Naive thymus-derived CD4-positive, alpha-beta T cell (primary cell): ENCODE measurements at regions not wholly inside any gene's neighbourhood (a gene's known extent, or its start where the extent isn't known, plus 50 kb on each side); places are given as distances from the start of the nearest gene placed in this dataset.

Source experiments
- ATAC-seq: fragments of 150-1000 bp; cut with Tn5 transposase; 2 replicates; pipeline ENCODE4 v1.10.0; 2021; ENCODE audit warnings: mild to moderate bottlenecking, moderate library complexity
- CTCF ChIA-PET: fragments of 350-600 bp; sonication (Branson Sonifier 250); formaldehyde crosslinking; loops from one replicate; lab custom pipeline; 2021; ENCODE audit warnings: antibody characterized with exemption; lab: Charles Lee
- POLR2A ChIA-PET: fragments of 350-600 bp; sonication (Branson Sonifier 250); formaldehyde crosslinking; loops from one replicate; lab custom pipeline; 2021; ENCODE audit warnings: antibody characterized with exemption, inconsistent platforms; lab: Charles Lee
- DNase-seq, 9 donors: peaks; one replicate each; pipeline versions ENCODE4 v3.0.0 to v3.0.0-alpha.2; 2020 to 2022; ENCODE audit warnings: mixed read lengths in 1 of 9
- H3K27ac ChIP-seq: one replicate; pipeline ENCODE4 v1.7.0; 2013; ENCODE audit warnings: mild to moderate bottlenecking, low read depth, low read length, moderate library complexity
- H3K27me3 ChIP-seq, 2 donors: one replicate each; pipeline ENCODE4 v1.7.0; 2013; ENCODE audit warnings: low read length in 2 of 2, mild to moderate bottlenecking in 2 of 2, moderate library complexity in 2 of 2; ENCODE audit not compliant: control insufficient read depth in 2 of 2, insufficient read depth in 2 of 2
- H3K36me3 ChIP-seq, 3 experiments: 1 replicate in 2 of 3; 2 replicates in 1 of 3; pipeline ENCODE4 v1.7.0; 2013; ENCODE audit warnings: low read length in 3 of 3, mild to moderate bottlenecking in 3 of 3, moderate library complexity in 1 of 3; ENCODE audit not compliant: insufficient read depth in 3 of 3, control insufficient read depth in 2 of 3
- H3K4me1 ChIP-seq, 2 donors: one replicate each; pipeline ENCODE4 v1.7.0; 2013; ENCODE audit warnings: low read length in 2 of 2, mild to moderate bottlenecking in 2 of 2, moderate library complexity in 1 of 2; ENCODE audit not compliant: control insufficient read depth in 2 of 2, insufficient read depth in 2 of 2
- H3K4me3 ChIP-seq: 2 replicates; pipeline ENCODE4 v1.7.0; 2013; ENCODE audit warnings: mild to moderate bottlenecking, low read length
- H3K9me3 ChIP-seq, 3 experiments: 1 replicate in 2 of 3; 2 replicates in 1 of 3; pipeline ENCODE4 v1.7.0; 2013; ENCODE audit warnings: low read length in 3 of 3; ENCODE audit not compliant: control insufficient read depth in 2 of 3
- H3K27ac Mint-ChIP-seq, 9 donors: one replicate each; pipeline ENCODE4 v1.8.0; 2020 to 2022; ENCODE audit warnings: mixed read lengths in 9 of 9, mild to moderate bottlenecking in 8 of 9, moderate library complexity in 5 of 9, inconsistent platforms in 2 of 9
- H3K27me3 Mint-ChIP-seq, 5 donors: one replicate each; pipeline ENCODE4 v1.8.0; 2021 to 2022; ENCODE audit warnings: mixed read lengths in 5 of 5, mild to moderate bottlenecking in 1 of 5
- H3K36me3 Mint-ChIP-seq, 5 donors: one replicate each; pipeline ENCODE4 v1.8.0; 2020 to 2022; ENCODE audit warnings: mixed read lengths in 5 of 5, mild to moderate bottlenecking in 3 of 5, inconsistent platforms in 1 of 5
- H3K4me1 Mint-ChIP-seq, 7 donors: one replicate each; pipeline ENCODE4 v1.8.0; 2020 to 2022; ENCODE audit warnings: mixed read lengths in 7 of 7, mild to moderate bottlenecking in 3 of 7, inconsistent platforms in 1 of 7
- H3K4me3 Mint-ChIP-seq, 10 donors: one replicate each; pipeline ENCODE4 v1.8.0; 2020 to 2022; ENCODE audit warnings: mild to moderate bottlenecking in 10 of 10, mixed read lengths in 10 of 10, moderate library complexity in 6 of 10, inconsistent platforms in 2 of 10
- H3K9me3 Mint-ChIP-seq, 11 donors: one replicate each; pipeline ENCODE4 v1.8.0; 2020 to 2022; ENCODE audit warnings: mixed read lengths in 11 of 11, mild to moderate bottlenecking in 4 of 11, inconsistent platforms in 1 of 11, moderate library complexity in 1 of 11
- intact Hi-C, 2 donors: fragments of 100-400 bp; cut with micrococcal nuclease; formaldehyde crosslinking; loops; one replicate each; pipeline ENCODE4 v1.15.1; 2023

DNA sequence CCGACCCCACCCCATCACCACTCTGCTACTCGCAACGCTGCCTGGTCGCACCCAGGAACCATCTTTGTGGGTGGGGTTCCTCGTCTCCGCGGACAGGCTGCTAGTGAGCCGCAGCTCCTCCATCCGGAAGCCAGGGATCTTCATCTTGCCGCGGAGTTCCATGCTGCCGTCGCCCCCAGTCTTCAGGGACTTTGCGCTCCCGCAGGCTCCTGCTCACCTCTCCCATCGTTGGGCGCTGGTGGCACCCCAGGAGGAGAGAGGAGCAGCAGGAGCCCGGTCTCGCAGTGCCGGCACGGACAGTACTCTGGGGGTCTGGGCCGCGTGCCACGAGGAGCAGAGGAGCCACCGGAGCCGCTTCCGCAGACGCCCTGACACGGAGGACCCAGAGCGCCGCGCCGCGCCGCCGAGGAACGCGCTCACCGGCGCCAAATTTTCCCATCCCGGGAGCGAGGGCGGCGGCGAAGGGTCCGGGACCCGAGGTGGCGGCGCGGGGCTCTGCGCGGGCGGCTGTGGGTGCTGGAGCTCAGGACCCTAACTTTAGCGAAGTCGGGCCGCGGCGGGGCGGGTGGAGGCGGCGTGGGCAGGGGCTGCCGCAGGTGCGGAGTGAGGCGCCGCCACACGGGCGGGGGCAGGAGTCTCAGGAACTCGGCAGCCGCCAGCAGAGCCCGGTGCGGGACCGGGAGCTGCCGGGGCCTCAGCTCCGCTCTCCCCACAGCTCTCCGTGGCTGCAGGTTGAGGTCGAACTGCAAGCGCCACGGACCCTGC is 750.1 kb upstream of the SORCS1 start:
- no peak for ATAC-seq
- H3K27me3 ChIP-seq, result no peaks in the 10 kb centered on the region
- Mint-ChIP-seq H3K27ac (no peak overlapping the region), H3K36me3 (peaks cover 0 to 8% (median 0%) of the 10 kb centered on the region in 5 donors), H3K4me1 (no peaks in the 10 kb centered on the region), H3K4me3 (no peak overlapping the region), H3K27me3 (peaks cover 8 to 24% (median 19%) of the 10 kb centered on the region in 5 donors), H3K9me3 (peaks cover 0 to 37% (median 11%) of the 10 kb centered on the region in 11 donors)
- H3K9me3 ChIP-seq, result peaks cover 0 to 10% (median 0%) of the 10 kb centered on the region in 3 experiments
- no peak for DNase-seq
- ChIA-PET POLR2A (no interaction called here), CTCF (no interaction called here)
- intact Hi-C loops, result no loop called here
- H3K27ac ChIP-seq, result no peak overlapping the region
- H3K4me1 ChIP-seq, result no peaks in the 10 kb centered on the region
- no peak overlapping the region for H3K4me3 ChIP-seq
- H3K36me3 ChIP-seq, result no peaks in the 10 kb centered on the region

DNA sequence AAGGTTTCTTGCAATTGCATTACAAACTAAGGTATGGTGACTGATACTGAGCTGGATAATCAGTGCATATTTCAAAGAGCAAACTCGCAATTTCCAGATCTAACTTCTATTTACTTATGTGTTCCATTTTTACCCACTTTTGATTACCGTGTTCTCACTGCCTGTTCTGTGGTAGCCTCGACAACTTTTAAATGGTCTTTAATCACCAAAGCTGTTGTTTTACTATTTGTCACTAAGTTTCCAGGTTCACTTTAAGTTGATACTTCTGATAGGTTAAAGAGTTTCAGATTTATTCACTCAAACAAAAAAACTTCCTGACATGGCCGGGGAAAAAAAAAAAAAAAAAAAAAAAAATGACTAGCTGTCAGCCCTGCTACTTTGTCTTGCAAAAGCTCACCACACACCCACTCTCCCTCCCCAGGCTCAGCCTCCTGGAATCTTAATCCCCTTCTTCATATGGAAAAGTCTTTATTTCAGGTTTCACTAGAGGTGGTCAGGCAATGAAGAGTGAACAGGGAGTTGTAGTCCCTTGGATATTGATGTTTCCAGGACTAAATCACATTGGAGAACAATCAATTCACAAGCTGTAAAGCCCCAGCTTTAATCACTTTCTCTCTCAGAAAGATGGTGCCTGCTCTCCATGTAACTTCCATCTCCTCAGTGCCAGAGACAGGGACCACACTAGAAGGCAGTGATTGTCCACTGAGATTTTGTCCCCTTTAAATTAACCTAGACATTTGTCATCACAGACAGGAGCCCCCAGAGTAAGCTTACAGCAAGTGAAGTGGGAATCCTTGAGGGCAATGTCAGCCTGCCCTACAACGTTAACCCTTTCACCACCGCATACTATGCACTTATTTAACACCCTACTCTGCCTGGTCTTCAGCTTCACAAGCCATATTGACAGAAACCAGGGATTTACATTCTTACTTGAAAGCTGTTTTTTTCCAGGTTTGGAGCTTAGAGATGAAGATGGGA is 749.1 kb upstream of the SORCS1 start:
- H3K9me3 ChIP-seq, result peaks cover 0 to 7% (median 0%) of the 10 kb centered on the region in 3 experiments
- no peaks in the 10 kb centered on the region for H3K4me1 ChIP-seq
- Mint-ChIP-seq H3K4me1 (no peaks in the 10 kb centered on the region), H3K36me3 (peaks cover 0 to 8% (median 0%) of the 10 kb centered on the region in 5 donors), H3K4me3 (no peak overlapping the region), H3K27me3 (peaks cover 8 to 24% (median 19%) of the 10 kb centered on the region in 5 donors), H3K9me3 (peaks cover 0 to 31% (median 5%) of the 10 kb centered on the region in 11 donors), H3K27ac (no peak overlapping the region)
- POLR2A ChIA-PET, result no interaction called here
- H3K27ac ChIP-seq, result no peak overlapping the region
- no peaks in the 10 kb centered on the region for H3K36me3 ChIP-seq
- no peak for DNase-seq
- CTCF ChIA-PET, result interaction anchor here (0.7 kb wide), 1 partner anchor 47 kb away, joined by 3 read pairs; no protein-coding TSS in a partner anchor
- ATAC-seq, result no peak
- H3K4me3 ChIP-seq, result no peak overlapping the region
- intact Hi-C loops, result no loop called here
- no peaks in the 10 kb centered on the region for H3K27me3 ChIP-seq

DNA sequence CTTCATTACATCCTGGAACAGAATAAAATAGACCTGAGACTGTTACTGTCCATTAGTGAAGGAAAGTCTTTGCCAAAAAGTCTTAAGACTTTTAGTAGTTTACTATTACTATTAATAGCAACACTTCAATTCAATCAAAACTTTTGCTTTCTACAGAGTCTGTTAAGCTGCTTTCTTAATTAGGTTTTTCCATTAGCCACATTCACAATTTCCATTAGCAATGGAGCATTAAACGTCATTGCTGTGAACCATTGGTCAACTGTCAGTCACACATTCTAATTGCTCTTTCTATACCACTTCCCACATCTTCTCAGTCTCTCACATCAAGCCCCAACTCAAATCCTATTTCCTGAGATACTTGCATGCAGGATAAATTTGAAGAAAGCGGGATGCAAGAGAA is 736.6 kb upstream of the SORCS1 start:
- no peak overlapping the region for H3K27ac Mint-ChIP-seq
- H3K4me1 Mint-ChIP-seq, result no peaks in the 10 kb centered on the region
- no peak for ATAC-seq
- intact Hi-C loops, result no loop called here
- H3K27ac ChIP-seq, result no peak overlapping the region
- no peak overlapping the region for H3K4me3 ChIP-seq
- no peak overlapping the region for H3K4me3 Mint-ChIP-seq
- no peaks in the 10 kb centered on the region for H3K9me3 ChIP-seq
- H3K27me3 ChIP-seq, result no peaks in the 10 kb centered on the region
- H3K36me3 ChIP-seq, result no peaks in the 10 kb centered on the region
- no peaks in the 10 kb centered on the region for H3K27me3 Mint-ChIP-seq
- DNase-seq, result no peak
- H3K36me3 Mint-ChIP-seq, result no peaks in the 10 kb centered on the region
- peaks cover 0 to 17% (median 5%) of the 10 kb centered on the region in 11 donors for H3K9me3 Mint-ChIP-seq
- ChIA-PET CTCF (no interaction called here), POLR2A (no interaction called here)
- no peaks in the 10 kb centered on the region for H3K4me1 ChIP-seq

DNA sequence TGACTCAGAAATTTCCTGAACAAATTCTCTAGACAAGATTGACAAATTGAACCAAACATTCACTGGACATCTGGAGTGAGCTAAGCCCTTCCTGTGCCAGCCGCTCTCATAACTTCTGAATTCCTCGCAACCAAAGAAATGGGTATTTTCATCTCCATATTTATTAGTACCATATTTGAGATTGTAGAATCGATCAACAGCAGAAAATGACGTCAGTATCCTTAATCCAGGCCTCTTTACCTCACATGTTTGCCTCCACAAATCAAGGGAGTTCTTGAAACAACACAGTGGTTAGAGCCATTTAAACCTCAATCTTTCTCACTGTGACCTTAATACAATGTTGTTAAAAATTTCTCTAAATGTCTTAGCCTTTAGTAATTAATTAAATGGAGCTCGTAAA is 735.6 kb upstream of the SORCS1 start:
- H3K4me3 Mint-ChIP-seq, result no peak overlapping the region
- Histone ChIP-seq H3K4me3 (no peak overlapping the region), H3K4me1 (no peaks in the 10 kb centered on the region), H3K9me3 (no peaks in the 10 kb centered on the region), H3K36me3 (no peaks in the 10 kb centered on the region), H3K27me3 (no peaks in the 10 kb centered on the region), H3K27ac (no peak overlapping the region)
- ChIA-PET CTCF (no interaction called here), POLR2A (no interaction called here)
- H3K4me1 Mint-ChIP-seq, result no peaks in the 10 kb centered on the region
- DNase-seq (no peak), ATAC-seq (no peak)
- intact Hi-C loops, result no loop called here
- H3K9me3 Mint-ChIP-seq, result peaks cover 0 to 17% (median 5%) of the 10 kb centered on the region in 11 donors
- H3K27me3 Mint-ChIP-seq, result no peaks in the 10 kb centered on the region
- no peaks in the 10 kb centered on the region for H3K36me3 Mint-ChIP-seq
- H3K27ac Mint-ChIP-seq, result no peak overlapping the region

DNA sequence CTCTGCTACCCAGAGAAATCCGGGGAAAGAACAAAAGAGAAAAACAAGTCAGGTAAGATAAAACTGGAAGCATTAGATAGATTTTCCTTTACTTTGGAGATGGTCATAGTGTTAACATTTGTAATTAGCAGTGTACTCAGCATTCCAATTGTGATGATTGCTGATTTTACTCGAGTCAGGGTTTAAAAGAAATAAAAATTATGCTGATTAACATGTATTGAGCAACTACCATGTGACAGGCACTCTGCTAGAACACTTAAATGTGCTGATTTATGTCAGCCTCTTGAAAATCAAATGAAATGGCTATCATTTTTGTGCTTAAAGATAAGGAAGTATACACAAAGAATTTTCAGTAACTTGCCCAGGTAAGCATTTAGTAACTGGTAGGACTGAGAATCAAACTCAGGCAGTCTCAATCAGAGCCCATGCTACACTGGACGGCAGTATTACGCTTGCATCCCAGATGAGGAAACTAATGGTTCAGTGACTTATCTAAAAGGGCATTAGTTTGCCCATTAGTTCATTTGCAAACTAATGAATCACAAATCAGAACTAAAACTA is 735.1 kb upstream of the SORCS1 start:
- Mint-ChIP-seq H3K9me3 (peaks cover 0 to 17% (median 5%) of the 10 kb centered on the region in 11 donors), H3K4me3 (no peak overlapping the region), H3K27ac (no peak overlapping the region), H3K36me3 (no peaks in the 10 kb centered on the region), H3K27me3 (no peaks in the 10 kb centered on the region), H3K4me1 (no peaks in the 10 kb centered on the region)
- H3K36me3 ChIP-seq, result no peaks in the 10 kb centered on the region
- no peaks in the 10 kb centered on the region for H3K4me1 ChIP-seq
- no peak overlapping the region for H3K4me3 ChIP-seq
- H3K9me3 ChIP-seq, result no peaks in the 10 kb centered on the region
- no peaks in the 10 kb centered on the region for H3K27me3 ChIP-seq
- DNase-seq (no peak), ATAC-seq (no peak)
- ChIA-PET POLR2A (no interaction called here), CTCF (no interaction called here)
- H3K27ac ChIP-seq, result no peak overlapping the region
- intact Hi-C loops, result no loop called here

DNA sequence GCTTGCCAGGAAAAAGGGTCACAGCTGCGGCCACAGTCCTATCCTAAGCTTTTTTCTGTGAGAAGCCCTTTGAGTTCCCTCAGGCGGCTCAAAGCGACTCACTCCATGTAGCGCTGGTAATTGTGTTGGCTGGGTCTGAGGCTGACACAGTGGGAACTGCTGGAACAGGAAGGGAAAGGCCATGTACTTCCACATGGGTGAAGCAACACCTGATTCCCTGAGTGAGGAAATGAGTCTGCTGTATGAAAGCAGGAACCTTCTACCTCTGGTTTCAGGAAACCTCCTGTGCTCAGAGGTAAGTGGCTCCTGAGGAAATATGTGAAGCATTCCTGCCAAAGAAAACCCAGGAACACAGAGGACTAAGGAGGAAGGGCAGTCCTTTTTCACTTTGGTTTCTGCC is 734.6 kb upstream of the SORCS1 start:
- Mint-ChIP-seq H3K27ac (no peak overlapping the region), H3K9me3 (peaks cover 0 to 17% (median 5%) of the 10 kb centered on the region in 11 donors), H3K4me3 (no peak overlapping the region), H3K27me3 (no peaks in the 10 kb centered on the region), H3K36me3 (no peaks in the 10 kb centered on the region), H3K4me1 (no peaks in the 10 kb centered on the region)
- Histone ChIP-seq H3K27ac (no peak overlapping the region), H3K9me3 (no peaks in the 10 kb centered on the region), H3K36me3 (no peaks in the 10 kb centered on the region), H3K4me3 (no peak overlapping the region), H3K4me1 (no peaks in the 10 kb centered on the region), H3K27me3 (no peaks in the 10 kb centered on the region)
- DNase-seq (no peak), ATAC-seq (no peak)
- intact Hi-C loops, result no loop called here
- CTCF ChIA-PET, result no interaction called here
- POLR2A ChIA-PET, result no interaction called here
